ENCODE measurements at regions not wholly inside any gene's neighbourhood (a gene's known extent, or its start where the extent isn't known, plus 50 kb on each side); places are given as distances from the start of the nearest gene placed in this dataset.

DNA sequence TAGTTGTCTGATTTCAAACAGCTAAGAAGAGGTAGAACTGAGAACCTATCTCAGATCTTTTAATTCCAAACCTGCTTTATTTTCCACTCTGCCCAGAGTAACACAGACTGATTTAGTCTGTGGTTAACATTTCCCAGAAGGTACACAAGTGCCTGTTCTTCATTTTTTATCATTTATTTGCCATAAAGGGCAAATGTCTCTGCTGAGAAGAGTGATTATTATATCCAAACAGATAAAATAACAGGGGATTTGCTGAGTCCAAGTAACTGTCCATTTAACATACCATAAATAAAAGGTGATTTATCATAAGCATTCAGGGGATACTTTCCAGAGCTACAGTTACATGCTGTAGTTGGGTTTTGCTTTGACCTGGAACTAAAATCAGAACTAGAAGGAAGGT is 617.7 kb downstream of the MBD2 start:
- DNase-seq: no peak

DNA sequence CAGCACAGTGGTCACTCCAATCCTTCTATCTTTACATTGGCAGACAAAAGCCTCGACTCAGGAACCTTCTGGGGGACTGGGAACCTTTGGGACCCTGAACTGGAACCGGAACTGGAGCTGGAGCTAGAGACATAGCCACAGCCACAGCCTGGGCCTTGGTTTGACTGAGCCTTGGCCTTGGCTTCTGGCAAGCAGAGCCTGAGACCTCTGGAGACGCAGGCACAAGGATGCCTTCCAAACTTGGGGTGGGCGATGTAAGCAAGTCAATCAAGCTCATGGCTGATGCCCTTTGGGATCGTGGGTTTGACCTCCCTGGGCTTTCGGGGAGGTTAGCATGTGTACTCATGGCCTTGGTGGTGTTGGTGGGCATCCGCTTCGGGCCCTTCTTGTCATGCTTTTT is 619.3 kb downstream of the MBD2 start:
- no peak for DNase-seq

DNA sequence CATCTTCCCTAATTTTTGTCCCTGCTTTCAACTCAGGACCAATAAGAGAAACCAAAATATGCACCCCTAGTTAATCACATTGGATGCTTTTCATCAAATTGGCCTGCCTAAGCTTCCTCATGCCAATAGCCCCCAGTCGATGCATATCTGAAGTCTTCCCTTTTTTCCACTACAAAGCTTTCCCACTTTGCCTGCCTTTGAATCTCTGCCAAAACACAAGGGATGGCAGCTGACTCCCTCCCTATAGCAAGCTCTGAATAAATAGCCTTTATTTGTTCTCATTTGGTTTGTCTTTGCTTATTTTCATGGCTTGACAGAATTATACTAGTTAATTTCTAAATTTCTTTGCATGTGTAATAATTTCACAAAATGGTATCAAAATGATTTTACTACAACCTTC is 621.2 kb downstream of the MBD2 start:
- DNase-seq: no peak

DNA sequence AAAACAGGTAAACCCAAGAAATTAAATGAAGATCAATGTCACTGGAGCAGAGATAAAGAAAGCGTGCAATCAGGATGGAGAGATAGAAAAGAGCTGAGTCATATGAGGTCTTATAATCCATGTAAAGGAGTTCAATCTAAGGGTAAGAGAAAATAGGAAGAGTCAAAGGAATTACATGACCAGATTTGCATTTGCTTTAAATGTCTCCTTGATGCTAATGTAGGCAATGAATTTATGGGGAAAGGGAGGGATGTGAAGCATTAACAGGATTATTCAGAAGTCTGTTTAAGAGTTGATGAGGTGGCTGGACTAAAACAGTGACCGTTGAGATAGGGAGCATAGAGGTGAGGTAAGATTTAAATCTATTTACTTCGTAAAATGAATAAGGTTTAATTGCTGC is 623.1 kb downstream of the MBD2 start:
- no peak for DNase-seq

DNA sequence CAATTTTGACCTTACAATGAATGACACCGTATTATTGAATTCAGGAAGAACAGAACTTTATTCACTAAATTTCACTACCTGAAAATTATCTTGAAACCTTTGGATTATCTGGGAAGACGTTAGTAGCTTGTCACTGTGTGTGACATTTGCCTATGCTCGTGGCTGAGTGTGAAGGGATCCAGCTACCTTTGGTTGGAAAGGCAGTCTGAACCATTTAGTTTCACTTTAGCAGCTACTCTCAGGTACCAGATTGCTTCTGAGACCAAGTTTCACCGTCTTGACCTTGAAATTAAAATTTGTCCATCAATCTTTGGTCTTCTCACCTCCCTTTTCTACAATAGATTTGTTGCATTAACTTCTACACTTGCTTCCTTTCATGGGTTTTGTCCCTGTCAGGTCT is 637.5 kb downstream of the MBD2 start:
- no peak for DNase-seq

Data from NCI-H187 (cell line).